Activated CD8-positive, alpha-beta T cell treated with anti-CD3 and anti-CD28 coated beads for 36 hours (primary cell): ENCODE measurements at regions not wholly inside any gene's neighbourhood (a gene's known extent, or its start where the extent isn't known, plus 50 kb on each side); places are given as distances from the start of the nearest gene placed in this dataset.

Experiments used
- ATAC-seq: fragments of 200-7000 bp; cut with Tn5 transposase; one replicate; pipeline ENCODE4 v1.10.0; 2021; ENCODE audit warnings: mild to moderate bottlenecking, moderate library complexity
- CTCF ChIA-PET: fragments of 350-600 bp; sonication (Branson Sonifier 250); formaldehyde crosslinking; loops from one replicate; lab custom pipeline; 2021; ENCODE audit warnings: antibody characterized with exemption; lab: Charles Lee
- POLR2A ChIA-PET: fragments of 350-600 bp; sonication (Branson Sonifier 250); formaldehyde crosslinking; loops from one replicate; lab custom pipeline; 2021; ENCODE audit warnings: antibody characterized with exemption; lab: Charles Lee
- DNase-seq: peaks from one replicate; pipeline ENCODE4 v3.0.0-alpha.2; 2020
- H3K27ac Mint-ChIP-seq: one replicate; pipeline ENCODE4 v1.8.0; 2021; ENCODE audit warnings: mild to moderate bottlenecking, mixed read lengths
- H3K27me3 Mint-ChIP-seq: one replicate; pipeline ENCODE4 v1.8.0; 2021; ENCODE audit warnings: mixed read lengths
- H3K36me3 Mint-ChIP-seq: one replicate; pipeline ENCODE4 v1.8.0; 2021; ENCODE audit warnings: low read depth, mixed read lengths
- H3K4me1 Mint-ChIP-seq: one replicate; pipeline ENCODE4 v1.8.0; 2021; ENCODE audit warnings: low read depth, mixed read lengths
- H3K4me3 Mint-ChIP-seq: one replicate; pipeline ENCODE4 v1.8.0; 2021; ENCODE audit warnings: mild to moderate bottlenecking, moderate library complexity, mixed read lengths
- H3K9me3 Mint-ChIP-seq: one replicate; pipeline ENCODE4 v1.8.0; 2021; ENCODE audit warnings: mixed read lengths
- CTCF ChIP-seq: fragments of 200-600 bp; IDR thresholded peaks from one replicate; pipeline ENCODE4 v1.8.0; 2022; ENCODE audit warnings: antibody characterized with exemption, mild to moderate bottlenecking
- intact Hi-C: fragments of 100-400 bp; cut with micrococcal nuclease; formaldehyde crosslinking; loops from one replicate; pipeline ENCODE4 v1.10.0; 2022

- ATAC-seq (no peak), DNase-seq (no peak)
- POLR2A ChIA-PET, result no interaction called here
Measured at GRCh38 chr6:50471041-50471440, 242.3 kb upstream of the TFAP2D start.

GRCh38 chr6:50510361-50510760, 203.0 kb upstream of the TFAP2D start:
- Mint-ChIP-seq H3K4me1 (no peaks in the 10 kb centered on the region), H3K27ac (no peak overlapping the region)
- intact Hi-C loops, result no loop called here

More at GRCh38 chr6:50471041-50471440, 242.3 kb upstream of the TFAP2D start:
- Mint-ChIP-seq H3K27ac (no peak overlapping the region), H3K9me3 (peaks cover 4% of the 10 kb centered on the region), H3K36me3 (no peaks in the 10 kb centered on the region), H3K4me1 (no peaks in the 10 kb centered on the region), H3K4me3 (no peak overlapping the region), H3K27me3 (no peaks in the 10 kb centered on the region)
- no peak for TF ChIP-seq CTCF
- CTCF ChIA-PET, result no interaction called here
- intact Hi-C loops, result no loop called here

GRCh38 chr6:50520326-50521266, 192.7 kb upstream of the TFAP2D start:
- no peak for ATAC-seq
- CTCF ChIA-PET, result no interaction called here
- Mint-ChIP-seq H3K4me3 (no peak overlapping the region), H3K36me3 (no peaks in the 10 kb centered on the region), H3K4me1 (no peaks in the 10 kb centered on the region), H3K9me3 (peaks cover 1% of the 10 kb centered on the region), H3K27me3 (no peaks in the 10 kb centered on the region), H3K27ac (no peak overlapping the region)
- DNase-seq, result no peak
- TF ChIP-seq CTCF, result no peak
- intact Hi-C loops, result no loop called here
- POLR2A ChIA-PET, result no interaction called here

More at GRCh38 chr6:50510361-50510760, 203.0 kb upstream of the TFAP2D start:
- Mint-ChIP-seq H3K9me3 (peaks cover 11% of the 10 kb centered on the region), H3K27me3 (no peaks in the 10 kb centered on the region), H3K4me3 (no peak overlapping the region), H3K36me3 (no peaks in the 10 kb centered on the region)
- no peak for ATAC-seq
- CTCF ChIA-PET, result no interaction called here
- POLR2A ChIA-PET, result no interaction called here
- no peak for DNase-seq
- no peak for TF ChIP-seq CTCF

- H3K36me3 Mint-ChIP-seq, result no peaks in the 10 kb centered on the region
- no peak for DNase-seq
- ATAC-seq, result no peak
- TF ChIP-seq CTCF, result no peak
- POLR2A ChIA-PET, result no interaction called here
- no peaks in the 10 kb centered on the region for H3K27me3 Mint-ChIP-seq
- H3K4me3 Mint-ChIP-seq, result no peak overlapping the region
- H3K9me3 Mint-ChIP-seq, result no peaks in the 10 kb centered on the region
- intact Hi-C loops, result no loop called here
- CTCF ChIA-PET, result no interaction called here
- no peaks in the 10 kb centered on the region for H3K4me1 Mint-ChIP-seq
- no peak overlapping the region for H3K27ac Mint-ChIP-seq
Measured at GRCh38 chr6:50524341-50524740, 189.0 kb upstream of the TFAP2D start.

GRCh38 chr6:50527985-50528384, 185.3 kb upstream of the TFAP2D start:
- H3K9me3 Mint-ChIP-seq, result no peaks in the 10 kb centered on the region
- H3K27me3 Mint-ChIP-seq, result no peaks in the 10 kb centered on the region
- POLR2A ChIA-PET, result no interaction called here
- ATAC-seq (no peak), DNase-seq (no peak)
- H3K27ac Mint-ChIP-seq, result no peak overlapping the region
- H3K36me3 Mint-ChIP-seq, result no peaks in the 10 kb centered on the region
- TF ChIP-seq CTCF, result no peak
- CTCF ChIA-PET, result no interaction called here
- no peak overlapping the region for H3K4me3 Mint-ChIP-seq
- H3K4me1 Mint-ChIP-seq, result no peaks in the 10 kb centered on the region
- intact Hi-C loops, result no loop called here
